IMR-90 (cell line): ENCODE measurements at regions not wholly inside any gene's neighbourhood (a gene's known extent, or its start where the extent isn't known, plus 50 kb on each side); places are given as distances from the start of the nearest gene placed in this dataset.

ENCODE experiments used
- ATAC-seq: fragments of 200-7000 bp; cut with Tn5 transposase; 2 replicates; pipeline ENCODE4 v1.9.1; 2020; ENCODE audit warnings: low read depth, mild to moderate bottlenecking, moderate library complexity
- BruUV-seq: library from RNA; stranded (reverse); fragments of 400-500 nt; replicated peaks from 2 replicates; lab custom pipeline; 2021; lab: Mats Ljungman, UMichigan
- CTCF ChIA-PET: fragments of 300-600 bp; formaldehyde crosslinking; extraction: SDS; loops from one replicate; lab custom pipeline; 2021; ENCODE audit warnings: antibody characterized with exemption; lab: Yijun Ruan, JAX
- POLR2A ChIA-PET: fragments of 300-600 bp; sonication (Branson Sonifier 250); formaldehyde crosslinking; loops from one replicate; lab custom pipeline; 2022; ENCODE audit warnings: antibody characterized with exemption; ENCODE audit not compliant: unreplicated experiment; lab: Charles Lee
- DNase-seq: peaks from one replicate; pipeline ENCODE4 v3.0.0; 2013
- H2AFZ ChIP-seq: replicated peaks from 2 replicates; pipeline ENCODE3; 2013; ENCODE audit warnings: low read length, mild to moderate bottlenecking; ENCODE audit not compliant: poor library complexity
- H2AK5ac ChIP-seq: 2 replicates; pipeline ENCODE4 v1.6.1; 2013; ENCODE audit warnings: low read depth, low read length, inconsistent platforms
- H2AK9ac ChIP-seq: replicated peaks from 2 replicates; pipeline ENCODE3; 2013; ENCODE audit warnings: mild to moderate bottlenecking, low read depth, low read length, moderate library complexity; ENCODE audit not compliant: poor library complexity
- H2BK120ac ChIP-seq: 2 replicates; pipeline ENCODE4 v1.6.1; 2013; ENCODE audit warnings: low read depth, low read length, inconsistent platforms
- H2BK15ac ChIP-seq: 3 replicates; pipeline ENCODE4 v1.6.1; 2013; ENCODE audit warnings: low read depth, low read length, inconsistent platforms
- H2BK20ac ChIP-seq: 2 replicates; pipeline ENCODE4 v1.6.1; 2013; ENCODE audit warnings: low read depth, mild to moderate bottlenecking, inconsistent platforms, low read length, moderate library complexity
- H2BK5ac ChIP-seq: 2 replicates; pipeline ENCODE4 v1.6.1; 2013; ENCODE audit warnings: mild to moderate bottlenecking, low read depth, low read length, inconsistent platforms; ENCODE audit not compliant: poor library complexity, severe bottlenecking
- H3K14ac ChIP-seq: replicated peaks from 2 replicates; pipeline ENCODE4 v1.6.1; 2013; ENCODE audit warnings: low read depth, low read length, inconsistent platforms
- H3K18ac ChIP-seq: 2 replicates; pipeline ENCODE4 v1.6.1; 2013; ENCODE audit warnings: low read depth, low read length, control low read depth
- H3K23ac ChIP-seq: 2 replicates; pipeline ENCODE4 v1.6.1; 2013; ENCODE audit warnings: low read depth, low read length, inconsistent platforms
- H3K27ac ChIP-seq: 2 replicates; pipeline ENCODE4 v1.5.1; 2013; ENCODE audit warnings: mild to moderate bottlenecking, control low read depth, low read length; ENCODE audit not compliant: insufficient read depth
- H3K27me3 ChIP-seq: 2 replicates; pipeline ENCODE4 v1.6.1; 2013; ENCODE audit warnings: low read length; ENCODE audit not compliant: control insufficient read depth, insufficient read depth
- H3K36me3 ChIP-seq: 2 replicates; pipeline ENCODE4 v1.6.1; 2013; ENCODE audit warnings: low read length, mixed read lengths; ENCODE audit not compliant: control insufficient read depth, insufficient read depth
- H3K4ac ChIP-seq: 2 replicates; pipeline ENCODE4 v1.6.1; 2013; ENCODE audit warnings: low read depth, low read length, inconsistent platforms
- H3K4me1 ChIP-seq: 2 replicates; pipeline ENCODE4 v1.6.1; 2013; ENCODE audit warnings: low read length, mixed read lengths; ENCODE audit not compliant: control insufficient read depth, insufficient read depth
- H3K4me2 ChIP-seq: 2 replicates; pipeline ENCODE4 v1.6.1; 2013; ENCODE audit warnings: low read depth, mild to moderate bottlenecking, control low read depth, low read length, moderate library complexity
- H3K4me3 ChIP-seq: 2 replicates; pipeline ENCODE4 v1.5.1; 2013; ENCODE audit warnings: low read depth, mild to moderate bottlenecking, control low read depth, low read length, moderate library complexity; ENCODE audit not compliant: insufficient read depth
- H3K56ac ChIP-seq: 2 replicates; pipeline ENCODE4 v1.6.1; 2013; ENCODE audit warnings: low read length, inconsistent platforms; ENCODE audit not compliant: insufficient read depth; ENCODE audit errors: extremely low read depth
- H3K79me1 ChIP-seq, 2 experiments: 2 replicates each; pipeline ENCODE4 v1.6.1; 2013; ENCODE audit warnings: low read length in 2 of 2, inconsistent platforms in 1 of 2, low read depth in 1 of 2
- H3K9ac ChIP-seq: 2 replicates; pipeline ENCODE4 v1.6.1; 2013; ENCODE audit warnings: low read depth, low read length, control low read depth
- H3K9me1 ChIP-seq: 2 replicates; pipeline ENCODE4 v1.6.1; 2013; ENCODE audit warnings: low read length, inconsistent platforms; ENCODE audit not compliant: insufficient read depth
- H3K9me3 ChIP-seq: 2 replicates; pipeline ENCODE4 v1.6.1; 2013; ENCODE audit warnings: low read length; ENCODE audit not compliant: control insufficient read depth, insufficient read depth
- H4K20me1 ChIP-seq: 2 replicates; pipeline ENCODE4 v1.6.1; 2013; ENCODE audit warnings: low read length, inconsistent platforms; ENCODE audit not compliant: insufficient read depth
- H4K5ac ChIP-seq: 2 replicates; pipeline ENCODE4 v1.6.1; 2013; ENCODE audit warnings: mild to moderate bottlenecking, low read depth, low read length, control low read depth
- H4K8ac ChIP-seq, 2 experiments: 2 replicates each; pipeline ENCODE4 v1.6.1; 2013; ENCODE audit warnings: low read depth in 2 of 2, low read length in 2 of 2, control low read depth in 1 of 2, inconsistent platforms in 1 of 2
- H4K91ac ChIP-seq: 2 replicates; pipeline ENCODE4 v1.6.1; 2013; ENCODE audit warnings: low read depth, low read length, inconsistent platforms; ENCODE audit not compliant: insufficient read depth
- MAFK ChIP-seq: IDR thresholded peaks from 2 replicates; pipeline ENCODE4 v1.6.1; 2012; ENCODE audit warnings: low read depth, low read length, improper control_type of control experiment
- NFE2L2 ChIP-seq: fragments of 150-350 bp; IDR thresholded peaks from 2 replicates; pipeline ENCODE4 v1.6.1; 2016; ENCODE audit warnings: low read depth, mild to moderate bottlenecking, low read length
- SMC3 ChIP-seq: fragments of 150-350 bp; IDR thresholded peaks from 2 replicates; pipeline ENCODE4 v1.6.1; 2016; ENCODE audit warnings: low read depth, mild to moderate bottlenecking, antibody characterized with exemption, low read length, moderate library complexity
- WGBS, 2 experiments: methylation state at CpG; one replicate each; pipeline versions ENCODE4 v1.1.5 to v1.1.7; 2013; ENCODE audit warnings: missing lambda C conversion rate in 2 of 2; ENCODE audit not compliant: insufficient read length in 1 of 2; ENCODE audit errors: extremely low coverage in 2 of 2; 5-methylcytosine and 5-hydroxymethylcytosine counted together
- dilution Hi-C: fragments of 300-500 bp; cut with HindIII; formaldehyde crosslinking; loops from one replicate; pipeline ENCODE4 v1.14.3; 2018; ENCODE audit warnings: low sequenced_read_pairs; ENCODE audit not compliant: unreplicated experiment
- in situ Hi-C: fragments of 300-500 bp; cut with MboI; formaldehyde crosslinking; loops from 3 replicates; pipeline ENCODE4 v1.14.3; 2019; ENCODE audit warnings: low sequenced_read_pairs, inconsistent platforms, mixed read lengths
- intact Hi-C: fragments of 100-400 bp; cut with micrococcal nuclease; formaldehyde crosslinking; loops from 2 replicates; pipeline ENCODE4 v1.10.0; 2022

DNA sequence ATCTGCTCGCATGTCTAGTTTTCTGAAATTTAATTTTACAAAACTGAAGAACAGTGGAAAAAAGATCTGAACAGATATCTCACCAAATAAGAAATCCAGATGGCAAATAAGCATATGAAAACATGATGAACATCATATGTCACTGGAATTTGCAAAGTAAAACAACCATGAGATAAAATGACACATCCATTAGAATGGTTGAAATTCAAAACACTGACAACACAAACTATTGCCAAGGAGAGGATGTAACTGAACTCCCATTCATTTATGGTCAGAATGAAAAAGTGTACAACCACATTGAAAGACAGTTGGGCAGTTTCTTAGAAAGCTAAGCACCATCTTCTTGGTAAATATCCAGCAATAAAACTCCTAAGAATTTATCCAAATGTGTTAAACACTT is 312.7 kb upstream of the NCAM2 start:
- CTCF ChIA-PET: no interaction called here
- POLR2A ChIA-PET: no interaction called here

More for the DNA sequence above, 312.7 kb upstream of the NCAM2 start:
- dilution Hi-C loops: no loop called here
- ATAC-seq (no peak), DNase-seq (no peak)
- Histone ChIP-seq H2AK9ac (no peak overlapping the region), H3K9me3 (peaks cover 5% of the 10 kb centered on the region), H3K27me3 (no peaks in the 10 kb centered on the region), H3K18ac (no peak overlapping the region), H4K5ac (no peak overlapping the region), H3K9me1 (no peaks in the 10 kb centered on the region), H3K9ac (no peak overlapping the region), H2BK15ac (no peak overlapping the region), H3K4ac (no peak overlapping the region), H3K36me3 (no peaks in the 10 kb centered on the region), H2BK120ac (no peak overlapping the region), H3K14ac (no peak overlapping the region), H3K79me1 (no peaks in the 10 kb centered on the region), H2AK5ac (no peak overlapping the region), H3K23ac (no peak overlapping the region), H3K4me3 (no peak overlapping the region), H2BK5ac (no peak overlapping the region), H4K20me1 (no peaks in the 10 kb centered on the region), H4K8ac (no peak overlapping the region), H2AFZ (no peak overlapping the region), H4K91ac (no peak overlapping the region), H3K56ac (no peak overlapping the region), H3K4me1 (no peaks in the 10 kb centered on the region), H2BK20ac (no peak overlapping the region), H3K4me2 (no peak overlapping the region), H3K27ac (no peak overlapping the region)
- intact Hi-C loops: no loop called here
- in situ Hi-C loops: no loop called here
- TF ChIP-seq MAFK (no peak), NFE2L2 (no peak), SMC3 (no peak)
- no TSS peak for BruUV-seq
- no CpG with 5 or more reads among the region's 1 CpG for WGBS, 2 experiments
